ENCODE measurements at regions not wholly inside any gene's neighbourhood (a gene's known extent, or its start where the extent isn't known, plus 50 kb on each side); places are given as distances from the start of the nearest gene placed in this dataset.

DNA sequence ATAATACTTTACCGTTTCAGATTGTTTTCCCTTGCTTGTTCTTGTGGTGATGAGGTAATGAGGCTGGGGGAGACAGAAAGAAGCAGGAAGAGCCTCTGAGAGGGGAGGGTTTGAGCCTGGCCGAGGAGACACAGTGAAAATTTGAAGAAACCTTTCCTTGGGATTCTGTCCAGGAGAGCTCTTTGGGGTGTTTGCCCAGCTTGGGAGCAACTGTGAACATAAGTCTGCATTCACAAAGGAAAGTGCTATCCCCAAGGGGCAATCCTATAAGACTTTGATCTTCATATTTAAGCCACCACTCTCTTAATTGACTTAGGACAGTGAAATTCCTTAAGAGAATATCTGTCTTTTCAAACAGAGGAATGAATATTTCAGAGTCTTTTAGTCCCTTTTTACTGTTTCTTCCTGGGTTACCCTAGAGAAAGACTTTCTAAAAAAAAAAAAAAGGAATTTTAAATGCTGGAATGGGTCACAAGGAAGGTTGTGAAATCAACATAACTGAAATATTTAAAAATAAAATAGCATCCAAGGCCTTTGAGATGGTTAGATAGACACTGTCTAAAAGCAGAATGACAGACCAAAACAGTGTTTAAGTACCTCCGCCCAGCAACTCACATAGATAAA, 52.5 kb upstream of the STAM2 start:
- TF ChIP-seq ZNF549 (tag by site-specific recombination; IDR thresholded peaks at IDR 0.05), result no peak
- TF ChIP-seq ZNF341 (tag by site-specific recombination; IDR thresholded peaks at IDR 0.05; ENCODE audit: low read depth), result peak; percentile 82
- POLR2A ChIA-PET, result no interaction called here
- peaks cover 15% of the 10 kb centered on the region for H3K4me1 ChIP-seq (ENCODE audit: control insufficient read depth, insufficient read depth, low read length)
- H3K27ac ChIP-seq (ENCODE audit: extremely low read depth, low read depth, low read length), result no peak overlapping the region
- no peaks in the 10 kb centered on the region for H3K36me3 ChIP-seq (ENCODE audit: control insufficient read depth in 2 of 2, insufficient read depth in 1 of 2, low read length in 2 of 2)
- CTCF ChIA-PET, result interaction anchor here (0.8 kb wide), 1 partner anchor 400 kb away, joined by 6 read pairs; no protein-coding TSS in a partner anchor
- H3K4me3 ChIP-seq (ENCODE audit: low read depth, low read length), result no peak overlapping the region
- H3K9me3 ChIP-seq (ENCODE audit: control insufficient read depth, insufficient read depth, low read depth, low read length), result no peaks in the 10 kb centered on the region

DNA sequence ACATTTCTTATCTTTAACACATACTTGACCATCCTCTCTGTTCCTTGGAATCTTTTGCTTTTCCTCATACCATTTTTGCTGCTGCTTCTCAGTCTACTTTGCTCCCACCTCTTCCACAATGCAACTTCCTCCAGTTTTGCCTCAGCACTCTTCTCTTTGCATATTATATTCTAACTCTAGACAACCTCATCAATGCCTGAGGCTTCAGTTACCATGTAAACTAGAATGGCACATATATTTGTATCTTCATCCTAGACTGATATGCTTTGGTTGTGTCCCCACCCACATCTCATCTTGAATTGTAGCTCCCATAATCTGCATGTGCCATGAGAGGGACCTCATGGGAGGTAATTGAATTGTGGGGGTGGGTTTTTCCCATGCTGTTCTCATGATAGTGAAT, 55.9 kb upstream of the STAM2 start:
- H3K4me1 ChIP-seq (ENCODE audit: control insufficient read depth, insufficient read depth, low read length), result peaks cover 6% of the 10 kb centered on the region; the same call in 1 of the 2 replicates
- H3K27ac ChIP-seq (ENCODE audit: extremely low read depth, low read depth, low read length), result no peak overlapping the region
- H3K4me3 ChIP-seq (ENCODE audit: low read depth, low read length), result no peak overlapping the region
- H3K9me3 ChIP-seq (ENCODE audit: control insufficient read depth, insufficient read depth, low read depth, low read length), result no peaks in the 10 kb centered on the region
- POLR2A ChIA-PET, result no interaction called here
- CTCF ChIA-PET, result interaction anchor here (0.5 kb wide), 1 partner anchor 112 kb away, joined by 3 read pairs; no protein-coding TSS in a partner anchor
- TF ChIP-seq ZNF561 (tag by site-specific recombination; IDR thresholded peaks at IDR 0.05; ENCODE audit: borderline replicate concordance) (no peak), ZNF558 (tag by site-specific recombination; IDR thresholded peaks at IDR 0.05) (no peak), YY1 (tag by site-specific recombination; IDR thresholded peaks at IDR 0.05) (no peak), IKZF3 (tag by site-specific recombination; IDR thresholded peaks at IDR 0.05) (no peak)
- no peaks in the 10 kb centered on the region for H3K36me3 ChIP-seq (ENCODE audit: control insufficient read depth in 2 of 2, insufficient read depth in 1 of 2, low read length in 2 of 2)

DNA sequence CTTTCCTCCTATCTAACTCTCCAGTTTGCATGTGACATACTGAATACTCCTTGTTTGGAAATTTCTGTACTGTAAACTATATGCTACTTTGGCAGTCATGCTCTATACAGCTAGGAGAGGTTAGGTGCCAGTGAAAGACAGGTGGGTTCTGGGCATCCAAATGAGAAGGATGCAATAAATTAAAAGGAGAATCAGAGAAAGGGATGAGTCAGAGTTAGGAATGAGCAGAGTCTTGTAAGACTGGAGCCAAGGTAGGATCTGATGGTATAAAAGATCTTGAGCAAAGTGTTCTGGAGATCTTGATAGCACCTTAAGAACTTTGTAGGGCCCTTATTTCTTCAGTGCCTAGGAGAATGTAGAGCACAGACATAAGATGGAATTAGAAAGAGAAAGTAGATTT, 58.7 kb upstream of the STAM2 start:
- no peak overlapping the region for H3K27ac ChIP-seq (ENCODE audit: extremely low read depth, low read depth, low read length)
- TF ChIP-seq ZNF335 (tag by site-specific recombination; conservative IDR thresholded peaks at IDR 0.05), result no peak
- TF ChIP-seq, protein P1, sequence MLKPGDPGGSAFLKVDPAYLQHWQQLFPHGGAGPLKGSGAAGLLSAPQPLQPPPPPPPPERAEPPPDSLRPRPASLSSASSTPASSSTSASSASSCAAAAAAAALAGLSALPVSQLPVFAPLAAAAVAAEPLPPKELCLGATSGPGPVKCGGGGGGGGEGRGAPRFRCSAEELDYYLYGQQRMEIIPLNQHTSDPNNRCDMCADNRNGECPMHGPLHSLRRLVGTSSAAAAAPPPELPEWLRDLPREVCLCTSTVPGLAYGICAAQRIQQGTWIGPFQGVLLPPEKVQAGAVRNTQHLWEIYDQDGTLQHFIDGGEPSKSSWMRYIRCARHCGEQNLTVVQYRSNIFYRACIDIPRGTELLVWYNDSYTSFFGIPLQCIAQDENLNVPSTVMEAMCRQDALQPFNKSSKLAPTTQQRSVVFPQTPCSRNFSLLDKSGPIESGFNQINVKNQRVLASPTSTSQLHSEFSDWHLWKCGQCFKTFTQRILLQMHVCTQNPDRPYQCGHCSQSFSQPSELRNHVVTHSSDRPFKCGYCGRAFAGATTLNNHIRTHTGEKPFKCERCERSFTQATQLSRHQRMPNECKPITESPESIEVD (tag by site-specific recombination; IDR thresholded peaks at IDR 0.05), result no peak
- no peak for TF ChIP-seq REPIN1 (tag by site-specific recombination; IDR thresholded peaks at IDR 0.05; ENCODE audit: low read depth)
- no peak for TF ChIP-seq ZNF341 (tag by site-specific recombination; IDR thresholded peaks at IDR 0.05; ENCODE audit: low read depth)
- H3K9me3 ChIP-seq (ENCODE audit: control insufficient read depth, insufficient read depth, low read depth, low read length), result no peaks in the 10 kb centered on the region
- no peaks in the 10 kb centered on the region for H3K4me1 ChIP-seq (ENCODE audit: control insufficient read depth, insufficient read depth, low read length)
- POLR2A ChIA-PET, result no interaction called here
- CTCF ChIA-PET, result interaction anchor here (0.6 kb wide), 1 partner anchor 119 kb away, joined by 6 read pairs; no protein-coding TSS in a partner anchor
- no peaks in the 10 kb centered on the region for H3K36me3 ChIP-seq (ENCODE audit: control insufficient read depth in 2 of 2, insufficient read depth in 1 of 2, low read length in 2 of 2)
- no peak overlapping the region for H3K4me3 ChIP-seq (ENCODE audit: low read depth, low read length)

DNA sequence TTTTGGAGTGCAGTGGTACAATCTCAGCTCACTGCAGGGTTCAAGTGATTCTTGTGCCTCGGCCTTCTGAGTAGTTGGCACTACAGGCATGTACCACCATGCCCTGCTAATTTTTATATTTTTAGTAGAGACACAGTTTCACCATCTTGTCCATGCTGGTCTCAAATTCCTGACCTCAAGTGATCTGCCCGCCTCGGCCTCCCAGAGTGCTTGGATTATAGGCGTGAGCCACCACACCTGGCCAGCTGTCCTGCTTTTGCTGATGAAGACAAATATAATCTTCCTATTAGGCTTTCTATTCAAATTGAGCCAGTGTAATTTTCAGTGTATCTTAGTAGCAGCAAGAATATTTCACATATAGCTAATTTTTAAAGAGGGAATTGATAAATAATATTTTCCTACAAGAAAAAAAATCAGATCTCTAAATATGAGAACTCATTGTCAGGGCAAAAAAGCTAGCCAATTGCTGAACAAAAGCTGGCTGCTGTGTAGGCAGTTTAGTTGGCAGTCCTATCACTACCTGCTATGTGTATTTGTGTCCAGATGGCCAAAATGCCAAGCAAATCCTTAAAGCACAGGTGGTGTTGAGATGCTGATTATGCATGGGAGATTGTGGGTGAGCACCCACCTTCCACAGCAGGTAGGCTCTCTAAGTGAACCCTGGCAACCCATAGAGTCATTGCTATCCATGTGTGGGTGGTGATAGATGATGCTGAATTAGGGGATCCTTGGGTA, 60.8 kb upstream of the STAM2 start:
- H3K4me1 ChIP-seq (ENCODE audit: control insufficient read depth, insufficient read depth, low read length), result no peaks in the 10 kb centered on the region
- no peaks in the 10 kb centered on the region for H3K36me3 ChIP-seq (ENCODE audit: control insufficient read depth in 2 of 2, insufficient read depth in 1 of 2, low read length in 2 of 2)
- H3K9me3 ChIP-seq (ENCODE audit: control insufficient read depth, insufficient read depth, low read depth, low read length), result no peaks in the 10 kb centered on the region
- H3K4me3 ChIP-seq (ENCODE audit: low read depth, low read length), result no peak overlapping the region
- CTCF ChIA-PET, result no interaction called here
- no peak overlapping the region for H3K27ac ChIP-seq (ENCODE audit: extremely low read depth, low read depth, low read length)
- POLR2A ChIA-PET, result no interaction called here
- no peak for TF ChIP-seq ZSCAN16 (tag by site-specific recombination; IDR thresholded peaks at IDR 0.05)
- no peak for TF ChIP-seq ZNF10 (tag by site-specific recombination; IDR thresholded peaks at IDR 0.05)
- no peak for TF ChIP-seq ZNF658 (tag by site-specific recombination; IDR thresholded peaks at IDR 0.05)
- TF ChIP-seq, protein P2, sequence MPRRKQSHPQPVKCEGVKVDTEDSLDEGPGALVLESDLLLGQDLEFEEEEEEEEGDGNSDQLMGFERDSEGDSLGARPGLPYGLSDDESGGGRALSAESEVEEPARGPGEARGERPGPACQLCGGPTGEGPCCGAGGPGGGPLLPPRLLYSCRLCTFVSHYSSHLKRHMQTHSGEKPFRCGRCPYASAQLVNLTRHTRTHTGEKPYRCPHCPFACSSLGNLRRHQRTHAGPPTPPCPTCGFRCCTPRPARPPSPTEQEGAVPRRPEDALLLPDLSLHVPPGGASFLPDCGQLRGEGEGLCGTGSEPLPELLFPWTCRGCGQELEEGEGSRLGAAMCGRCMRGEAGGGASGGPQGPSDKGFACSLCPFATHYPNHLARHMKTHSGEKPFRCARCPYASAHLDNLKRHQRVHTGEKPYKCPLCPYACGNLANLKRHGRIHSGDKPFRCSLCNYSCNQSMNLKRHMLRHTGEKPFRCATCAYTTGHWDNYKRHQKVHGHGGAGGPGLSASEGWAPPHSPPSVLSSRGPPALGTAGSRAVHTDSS (tag by site-specific recombination; IDR thresholded peaks at IDR 0.05), result no peak
- TF ChIP-seq ZNF394 (tag by site-specific recombination; IDR thresholded peaks at IDR 0.05; ENCODE audit: borderline replicate concordance), result no peak
- TF ChIP-seq ZSCAN23 (tag by site-specific recombination; IDR thresholded peaks at IDR 0.05), result no peak
- no peak for TF ChIP-seq ZNF274 (IDR thresholded peaks at IDR 0.05; ENCODE audit: low read length)
- no peak for TF ChIP-seq ZNF274 (tag by site-specific recombination; IDR thresholded peaks at IDR 0.05; ENCODE audit: borderline replicate concordance)
- no peak for TF ChIP-seq ZBTB1 (tag by site-specific recombination; IDR thresholded peaks at IDR 0.05)
- TF ChIP-seq ZNF596 (tag by site-specific recombination; IDR thresholded peaks at IDR 0.05), result no peak
- TF ChIP-seq SCRT1 (tag by site-specific recombination; IDR thresholded peaks at IDR 0.05; ENCODE audit: borderline replicate concordance), result no peak
- TF ChIP-seq BCL11A (tag by site-specific recombination; IDR thresholded peaks at IDR 0.05; ENCODE audit: low read depth), result no peak
- TF ChIP-seq, protein P3, sequence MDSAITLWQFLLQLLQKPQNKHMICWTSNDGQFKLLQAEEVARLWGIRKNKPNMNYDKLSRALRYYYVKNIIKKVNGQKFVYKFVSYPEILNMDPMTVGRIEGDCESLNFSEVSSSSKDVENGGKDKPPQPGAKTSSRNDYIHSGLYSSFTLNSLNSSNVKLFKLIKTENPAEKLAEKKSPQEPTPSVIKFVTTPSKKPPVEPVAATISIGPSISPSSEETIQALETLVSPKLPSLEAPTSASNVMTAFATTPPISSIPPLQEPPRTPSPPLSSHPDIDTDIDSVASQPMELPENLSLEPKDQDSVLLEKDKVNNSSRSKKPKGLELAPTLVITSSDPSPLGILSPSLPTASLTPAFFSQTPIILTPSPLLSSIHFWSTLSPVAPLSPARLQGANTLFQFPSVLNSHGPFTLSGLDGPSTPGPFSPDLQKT (IDR thresholded peaks at IDR 0.05; ENCODE audit: borderline replicate concordance, low read depth, low read length), result no peak

Measured in HEK293 (cell line).